Endothelial cell of umbilical vein (primary cell): ENCODE measurements at regions not wholly inside any gene's neighbourhood (a gene's known extent, or its start where the extent isn't known, plus 50 kb on each side); places are given as distances from the start of the nearest gene placed in this dataset.

Experiments used
- BruUV-seq: library from RNA; stranded (reverse); fragments of 400-500 nt; replicated peaks from 2 replicates; lab custom pipeline; 2021; lab: Mats Ljungman, UMichigan
- CTCF ChIA-PET: fragments of 300-600, 350-600 bp; sonication (Branson Sonifier 250); formaldehyde crosslinking; loops from one replicate; lab custom pipeline; 2021; ENCODE audit warnings: antibody characterized with exemption, inconsistent platforms; lab: Charles Lee
- POLR2A ChIA-PET: fragments of 300-600, 350-600 bp; sonication (Branson Sonifier 250); formaldehyde crosslinking; loops from one replicate; lab custom pipeline; 2021; ENCODE audit warnings: antibody characterized with exemption, inconsistent platforms; lab: Charles Lee
- DNase-seq: peaks from one replicate; pipeline ENCODE4 v3.0.0-alpha.2; 2011; ENCODE audit warnings: low read depth, low spot score
- FAIRE-seq: peaks from 2 replicates; lab custom pipeline; 2011; peaks lifted over from hg19 to GRCh38; lab: Jason Lieb, UNC
- H2AFZ ChIP-seq: 2 replicates; pipeline ENCODE4 v1.6.0; 2012; ENCODE audit warnings: low read depth, low read length, control low read depth, inconsistent platforms
- H3K27ac ChIP-seq: 2 replicates; pipeline ENCODE4 v1.5.1; 2011; ENCODE audit warnings: low read depth, mild to moderate bottlenecking, control low read depth, low read length, moderate library complexity; ENCODE audit not compliant: insufficient read depth
- H3K27me3 ChIP-seq, 2 experiments: 2 replicates each; pipeline versions ENCODE4 v1.6.0 to v1.6.1; 2011; ENCODE audit warnings: low read length in 2 of 2, mixed read lengths in 1 of 2; ENCODE audit not compliant: control insufficient read depth in 2 of 2, insufficient read depth in 2 of 2
- H3K36me3 ChIP-seq, 2 experiments: 2 replicates in 1 of 2; 3 replicates in 1 of 2; pipeline ENCODE4 v1.5.1; 2011; ENCODE audit warnings: low read length in 2 of 2, mild to moderate bottlenecking in 1 of 2, moderate library complexity in 1 of 2; ENCODE audit not compliant: control insufficient read depth in 2 of 2, insufficient read depth in 2 of 2; ENCODE audit errors: extremely low read depth in 1 of 2
- H3K4me1 ChIP-seq: 3 replicates; pipeline ENCODE4 v1.5.1; 2011; ENCODE audit warnings: mild to moderate bottlenecking, low read length; ENCODE audit not compliant: control insufficient read depth, insufficient read depth; ENCODE audit errors: extremely low read depth
- H3K4me2 ChIP-seq: 2 replicates; pipeline ENCODE4 v1.6.1; 2011; ENCODE audit warnings: low read length, control low read depth, mixed read lengths; ENCODE audit not compliant: insufficient read depth
- H3K4me3 ChIP-seq, 3 experiments: fragments of 200-600 bp in 1 of 3; sonication (generic), shearing (Covaris generic) in 1 of 3; replicated peaks in 1 of 3; 2 replicates each; pipeline ENCODE4 v1.5.1; 2011 to 2016; ENCODE audit warnings: control low read depth in 3 of 3, low read length in 3 of 3, mild to moderate bottlenecking in 2 of 3, inconsistent platforms in 1 of 3, low read depth in 1 of 3, moderate library complexity in 1 of 3; ENCODE audit not compliant: insufficient read depth in 1 of 3
- H3K79me2 ChIP-seq: 2 replicates; pipeline ENCODE4 v1.6.0; 2012; ENCODE audit warnings: low read length, inconsistent platforms; ENCODE audit not compliant: control insufficient read depth, insufficient read depth
- H3K9ac ChIP-seq: replicated peaks from 2 replicates; pipeline ENCODE3; 2011; ENCODE audit warnings: low read length, control low read depth; ENCODE audit not compliant: insufficient read depth; ENCODE audit errors: extremely low read depth
- H3K9me1 ChIP-seq: replicated peaks from 3 replicates; pipeline ENCODE4 v1.6.0; 2011; ENCODE audit warnings: mild to moderate bottlenecking, low read length; ENCODE audit not compliant: control insufficient read depth, insufficient read depth; ENCODE audit errors: extremely low read depth
- H3K9me3 ChIP-seq: replicated peaks from 2 replicates; pipeline ENCODE4 v1.5.1; 2012; ENCODE audit warnings: low read length, inconsistent platforms; ENCODE audit not compliant: control insufficient read depth, insufficient read depth
- H4K20me1 ChIP-seq: replicated peaks from 2 replicates; pipeline ENCODE3; 2011; ENCODE audit warnings: mild to moderate bottlenecking, low read length; ENCODE audit not compliant: control insufficient read depth, insufficient read depth; ENCODE audit errors: extremely low read depth
- EZH2 ChIP-seq: IDR thresholded peaks from 2 replicates; pipeline ENCODE4 v1.6.1; 2012; ENCODE audit warnings: borderline replicate concordance, low read depth, mild to moderate bottlenecking, moderate library complexity, low read length, inconsistent platforms; ENCODE audit not compliant: severe bottlenecking
- FOS ChIP-seq: IDR thresholded peaks from 2 replicates; pipeline ENCODE4 v1.6.1; 2011; ENCODE audit warnings: mild to moderate bottlenecking, low read length, moderate library complexity, borderline replicate concordance; ENCODE audit not compliant: insufficient read depth
- GATA2 ChIP-seq: IDR thresholded peaks from 2 replicates; pipeline ENCODE4 v1.7.0; 2011; ENCODE audit warnings: low read depth, mild to moderate bottlenecking, moderate library complexity, mixed read lengths, low read length; ENCODE audit not compliant: insufficient read length, insufficient read depth
- JUN ChIP-seq: IDR thresholded peaks from 2 replicates; pipeline ENCODE4 v1.6.1; 2011; ENCODE audit warnings: borderline replicate concordance, low read depth; ENCODE audit not compliant: insufficient read length, insufficient read depth
- MYC ChIP-seq: IDR thresholded peaks from one replicate; pipeline ENCODE4 v1.6.1; 2011; ENCODE audit warnings: mild to moderate bottlenecking, low read depth, low read length
- POLR2A ChIP-seq: IDR thresholded peaks from 2 replicates; pipeline ENCODE4 v1.6.1; 2012; ENCODE audit warnings: low read depth, mild to moderate bottlenecking, control low read depth, low read length
- POLR2AphosphoS5 ChIP-seq: IDR thresholded peaks from 2 replicates; pipeline ENCODE4 v1.6.1; 2012; ENCODE audit warnings: low read depth, mild to moderate bottlenecking, control low read depth, low read length, moderate library complexity; ENCODE audit not compliant: insufficient read depth
- dilution Hi-C: fragments of 300-500 bp; cut with MboI; formaldehyde crosslinking; loops from one replicate; pipeline ENCODE4 v1.15.0; 2019; ENCODE audit warnings: low sequenced_read_pairs; ENCODE audit not compliant: extremely low pct_ligation_motif_present
- intact Hi-C: fragments of 100-400 bp; cut with micrococcal nuclease; formaldehyde crosslinking; loops from one replicate; pipeline ENCODE4 v1.10.0; 2022
- TF ChIP-seq, protein P1 (sequence below): IDR thresholded peaks from 2 replicates; pipeline ENCODE4 v1.6.1; 2011; ENCODE audit not compliant: insufficient read depth, insufficient read length
- TF ChIP-seq, protein P2 (sequence below), 2 donors: IDR thresholded peaks; 1 replicate in 1 of 2; 2 replicates in 1 of 2; pipeline ENCODE4 v1.5.1; 2011; ENCODE audit warnings: low read length in 2 of 2, mild to moderate bottlenecking in 2 of 2, moderate library complexity in 2 of 2, control low read depth in 1 of 2, inconsistent platforms in 1 of 2, low read depth in 1 of 2; ENCODE audit not compliant: insufficient read depth in 1 of 2; ENCODE audit errors: extremely low read depth in 1 of 2

DNA sequence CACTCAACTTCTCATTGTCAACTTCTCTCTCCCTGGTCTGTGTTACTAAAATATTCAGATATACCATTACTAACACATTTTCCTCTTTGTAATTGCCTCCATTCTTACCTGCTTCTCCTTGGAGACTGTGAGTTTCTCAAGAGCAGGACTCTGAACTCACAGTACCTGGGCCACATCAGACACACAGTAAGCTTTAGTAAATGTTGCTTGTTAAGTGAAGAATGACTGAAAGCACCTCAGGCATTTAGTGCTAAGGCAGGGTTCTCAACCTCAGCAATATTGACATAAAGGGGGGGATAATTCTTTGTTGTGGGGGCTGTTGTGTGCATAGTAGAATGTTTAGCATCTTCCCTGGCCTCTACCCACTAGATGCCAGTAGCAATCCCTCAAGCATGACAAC lies 72.0 kb upstream of the RAB11FIP2 start:
- POLR2A ChIA-PET: no interaction called here
- no TSS peak for BruUV-seq
- CTCF ChIA-PET: no interaction called here

DNA sequence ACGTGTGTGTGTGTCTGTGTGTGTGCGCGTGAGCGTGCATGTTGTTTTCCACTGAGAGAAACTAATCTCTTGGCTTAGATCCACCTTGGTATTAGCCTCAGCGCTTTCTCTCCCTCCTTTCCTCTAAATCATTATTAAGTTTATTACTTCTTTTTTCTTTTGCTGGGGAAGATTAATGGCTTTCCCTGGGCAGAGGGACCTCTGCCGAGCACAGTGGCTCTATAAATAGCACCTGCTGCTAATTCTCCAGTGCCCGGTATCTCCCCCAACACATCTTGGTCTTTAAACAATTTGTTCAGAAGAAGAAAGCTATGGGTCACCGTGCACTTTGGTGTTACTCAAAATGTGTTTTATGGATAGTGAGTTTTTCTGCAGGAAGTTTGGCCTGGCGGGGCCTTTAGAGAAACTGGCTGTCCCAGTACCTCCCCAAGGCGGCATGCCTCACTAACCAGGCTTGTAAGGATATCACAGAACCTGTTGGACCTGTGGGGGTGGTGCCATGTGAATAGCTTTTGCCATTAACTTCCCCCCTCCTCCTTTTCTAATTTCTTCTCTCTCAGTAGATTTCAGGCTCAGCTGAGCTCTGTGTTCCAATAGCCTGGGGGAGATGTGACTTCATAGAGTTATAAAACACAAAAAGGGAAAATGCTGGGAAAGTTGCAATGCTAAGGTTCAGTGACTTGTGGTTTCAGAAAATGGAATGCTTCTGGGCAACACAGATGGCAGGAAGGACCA lies 70.1 kb upstream of the RAB11FIP2 start:
- Histone ChIP-seq H3K9me1 (no peaks in the 10 kb centered on the region), H3K4me2 (no peak overlapping the region), H3K79me2 (no peaks in the 10 kb centered on the region), H3K9me3 (no peaks in the 10 kb centered on the region), H3K9ac (no peak overlapping the region), H4K20me1 (no peaks in the 10 kb centered on the region), H2AFZ (no peak overlapping the region), H3K27ac (no peak overlapping the region), H3K27me3 (no peaks in the 10 kb centered on the region), H3K36me3 (no peaks in the 10 kb centered on the region), H3K4me1 (no peaks in the 10 kb centered on the region), H3K4me3 (no peak overlapping the region)
- ChIA-PET CTCF (no interaction called here), POLR2A (no interaction called here)
- intact Hi-C loops: no loop called here
- no peak for FAIRE-seq
- TF ChIP-seq GATA2: no peak
- TF ChIP-seq EZH2: no peak
- TF ChIP-seq POLR2AphosphoS5: no peak
- TF ChIP-seq, protein P1, sequence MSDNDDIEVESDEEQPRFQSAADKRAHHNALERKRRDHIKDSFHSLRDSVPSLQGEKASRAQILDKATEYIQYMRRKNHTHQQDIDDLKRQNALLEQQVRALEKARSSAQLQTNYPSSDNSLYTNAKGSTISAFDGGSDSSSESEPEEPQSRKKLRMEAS: no peak
- TF ChIP-seq JUN: no peak
- TF ChIP-seq MYC: no peak
- TF ChIP-seq, protein P2, sequence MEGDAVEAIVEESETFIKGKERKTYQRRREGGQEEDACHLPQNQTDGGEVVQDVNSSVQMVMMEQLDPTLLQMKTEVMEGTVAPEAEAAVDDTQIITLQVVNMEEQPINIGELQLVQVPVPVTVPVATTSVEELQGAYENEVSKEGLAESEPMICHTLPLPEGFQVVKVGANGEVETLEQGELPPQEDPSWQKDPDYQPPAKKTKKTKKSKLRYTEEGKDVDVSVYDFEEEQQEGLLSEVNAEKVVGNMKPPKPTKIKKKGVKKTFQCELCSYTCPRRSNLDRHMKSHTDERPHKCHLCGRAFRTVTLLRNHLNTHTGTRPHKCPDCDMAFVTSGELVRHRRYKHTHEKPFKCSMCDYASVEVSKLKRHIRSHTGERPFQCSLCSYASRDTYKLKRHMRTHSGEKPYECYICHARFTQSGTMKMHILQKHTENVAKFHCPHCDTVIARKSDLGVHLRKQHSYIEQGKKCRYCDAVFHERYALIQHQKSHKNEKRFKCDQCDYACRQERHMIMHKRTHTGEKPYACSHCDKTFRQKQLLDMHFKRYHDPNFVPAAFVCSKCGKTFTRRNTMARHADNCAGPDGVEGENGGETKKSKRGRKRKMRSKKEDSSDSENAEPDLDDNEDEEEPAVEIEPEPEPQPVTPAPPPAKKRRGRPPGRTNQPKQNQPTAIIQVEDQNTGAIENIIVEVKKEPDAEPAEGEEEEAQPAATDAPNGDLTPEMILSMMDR (IDR thresholded peaks at IDR 0.05; ENCODE audit: extremely low read depth in 1 of 2, insufficient read depth in 1 of 2, low read depth in 1 of 2, low read length in 2 of 2): no peak
- no peak for TF ChIP-seq FOS
- TF ChIP-seq POLR2A: no peak
- dilution Hi-C loops: no loop called here
- no TSS peak for BruUV-seq
- no peak for DNase-seq

More for the DNA sequence above, 72.0 kb upstream of the RAB11FIP2 start:
- FAIRE-seq (no peak), DNase-seq (no peak)
- TF ChIP-seq, protein P2 (IDR thresholded peaks at IDR 0.05; ENCODE audit: extremely low read depth in 1 of 2, insufficient read depth in 1 of 2, low read depth in 1 of 2, low read length in 2 of 2): no peak
- no peak for TF ChIP-seq FOS
- dilution Hi-C loops: no loop called here
- H3K4me2 ChIP-seq: no peak overlapping the region
- H3K27ac ChIP-seq: no peak overlapping the region
- no peak overlapping the region for H3K4me3 ChIP-seq
- no peaks in the 10 kb centered on the region for H3K4me1 ChIP-seq
- no peaks in the 10 kb centered on the region for H3K79me2 ChIP-seq
- H2AFZ ChIP-seq: no peak overlapping the region
- no peaks in the 10 kb centered on the region for H3K27me3 ChIP-seq
- no peaks in the 10 kb centered on the region for H3K9me3 ChIP-seq
- no peaks in the 10 kb centered on the region for H3K9me1 ChIP-seq
- H3K9ac ChIP-seq: no peak overlapping the region
- H4K20me1 ChIP-seq: no peaks in the 10 kb centered on the region
- intact Hi-C loops: no loop called here
- no peaks in the 10 kb centered on the region for H3K36me3 ChIP-seq
